ENCODE measurements at regions not wholly inside any gene's neighbourhood (a gene's known extent, or its start where the extent isn't known, plus 50 kb on each side); places are given as distances from the start of the nearest gene placed in this dataset.

DNA sequence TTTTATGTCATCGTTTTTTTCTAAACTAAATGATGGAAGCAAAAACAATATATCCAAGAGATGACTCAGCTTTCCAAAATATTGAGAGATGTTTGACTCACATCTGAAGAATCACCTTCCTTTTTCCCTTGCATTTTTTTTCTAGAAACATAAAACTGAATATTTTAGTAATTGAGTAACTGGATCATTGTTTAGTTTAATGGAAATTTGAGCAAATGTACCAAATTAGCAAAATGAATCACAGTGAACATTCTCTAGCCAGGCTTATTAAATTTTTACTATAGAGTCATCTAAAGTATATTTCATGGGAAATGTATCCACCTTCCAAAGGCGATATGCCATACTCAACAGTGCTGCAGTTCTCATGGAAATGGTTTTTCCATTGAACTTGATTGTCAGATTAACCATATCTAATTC lies 145.5 kb downstream of the TENT5A start:
- ChIA-PET CTCF (no interaction called here), POLR2A (no interaction called here)
- no peak overlapping the region for H3K27ac Mint-ChIP-seq
- no peaks in the 10 kb centered on the region for H3K4me1 Mint-ChIP-seq
- no peaks in the 10 kb centered on the region for H3K36me3 Mint-ChIP-seq
- no peak for ATAC-seq
- no peak for DNase-seq (ENCODE audit: low spot score)
- no peak overlapping the region for H3K4me3 Mint-ChIP-seq
- peaks cover 18% of the 10 kb centered on the region for H3K9me3 Mint-ChIP-seq
- TF ChIP-seq, protein P1, sequence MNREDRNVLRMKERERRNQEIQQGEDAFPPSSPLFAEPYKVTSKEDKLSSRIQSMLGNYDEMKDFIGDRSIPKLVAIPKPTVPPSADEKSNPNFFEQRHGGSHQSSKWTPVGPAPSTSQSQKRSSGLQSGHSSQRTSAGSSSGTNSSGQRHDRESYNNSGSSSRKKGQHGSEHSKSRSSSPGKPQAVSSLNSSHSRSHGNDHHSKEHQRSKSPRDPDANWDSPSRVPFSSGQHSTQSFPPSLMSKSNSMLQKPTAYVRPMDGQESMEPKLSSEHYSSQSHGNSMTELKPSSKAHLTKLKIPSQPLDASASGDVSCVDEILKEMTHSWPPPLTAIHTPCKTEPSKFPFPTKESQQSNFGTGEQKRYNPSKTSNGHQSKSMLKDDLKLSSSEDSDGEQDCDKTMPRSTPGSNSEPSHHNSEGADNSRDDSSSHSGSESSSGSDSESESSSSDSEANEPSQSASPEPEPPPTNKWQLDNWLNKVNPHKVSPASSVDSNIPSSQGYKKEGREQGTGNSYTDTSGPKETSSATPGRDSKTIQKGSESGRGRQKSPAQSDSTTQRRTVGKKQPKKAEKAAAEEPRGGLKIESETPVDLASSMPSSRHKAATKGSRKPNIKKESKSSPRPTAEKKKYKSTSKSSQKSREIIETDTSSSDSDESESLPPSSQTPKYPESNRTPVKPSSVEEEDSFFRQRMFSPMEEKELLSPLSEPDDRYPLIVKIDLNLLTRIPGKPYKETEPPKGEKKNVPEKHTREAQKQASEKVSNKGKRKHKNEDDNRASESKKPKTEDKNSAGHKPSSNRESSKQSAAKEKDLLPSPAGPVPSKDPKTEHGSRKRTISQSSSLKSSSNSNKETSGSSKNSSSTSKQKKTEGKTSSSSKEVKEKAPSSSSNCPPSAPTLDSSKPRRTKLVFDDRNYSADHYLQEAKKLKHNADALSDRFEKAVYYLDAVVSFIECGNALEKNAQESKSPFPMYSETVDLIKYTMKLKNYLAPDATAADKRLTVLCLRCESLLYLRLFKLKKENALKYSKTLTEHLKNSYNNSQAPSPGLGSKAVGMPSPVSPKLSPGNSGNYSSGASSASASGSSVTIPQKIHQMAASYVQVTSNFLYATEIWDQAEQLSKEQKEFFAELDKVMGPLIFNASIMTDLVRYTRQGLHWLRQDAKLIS (CRISPR knock-in tag; IDR thresholded peaks at IDR 0.05; ENCODE audit: borderline replicate concordance): no peak
- TF ChIP-seq TEAD1 (CRISPR knock-in tag; IDR thresholded peaks at IDR 0.05) (no peak), ZNF232 (CRISPR knock-in tag; IDR thresholded peaks at IDR 0.05) (no peak), OVOL2 (CRISPR knock-in tag; IDR thresholded peaks at IDR 0.05; ENCODE audit: borderline replicate concordance) (no peak), PRRX2 (CRISPR knock-in tag; IDR thresholded peaks at IDR 0.05) (no peak), MXD4 (CRISPR knock-in tag; IDR thresholded peaks at IDR 0.05; ENCODE audit: borderline replicate concordance) (no peak), MYBL2 (CRISPR knock-in tag; IDR thresholded peaks at IDR 0.05) (no peak), ZNF263 (CRISPR knock-in tag; IDR thresholded peaks at IDR 0.05; ENCODE audit: low read depth) (no peak), ESRRA (CRISPR knock-in tag; IDR thresholded peaks at IDR 0.05; ENCODE audit: borderline replicate concordance) (no peak)
- TF ChIP-seq, protein P2, sequence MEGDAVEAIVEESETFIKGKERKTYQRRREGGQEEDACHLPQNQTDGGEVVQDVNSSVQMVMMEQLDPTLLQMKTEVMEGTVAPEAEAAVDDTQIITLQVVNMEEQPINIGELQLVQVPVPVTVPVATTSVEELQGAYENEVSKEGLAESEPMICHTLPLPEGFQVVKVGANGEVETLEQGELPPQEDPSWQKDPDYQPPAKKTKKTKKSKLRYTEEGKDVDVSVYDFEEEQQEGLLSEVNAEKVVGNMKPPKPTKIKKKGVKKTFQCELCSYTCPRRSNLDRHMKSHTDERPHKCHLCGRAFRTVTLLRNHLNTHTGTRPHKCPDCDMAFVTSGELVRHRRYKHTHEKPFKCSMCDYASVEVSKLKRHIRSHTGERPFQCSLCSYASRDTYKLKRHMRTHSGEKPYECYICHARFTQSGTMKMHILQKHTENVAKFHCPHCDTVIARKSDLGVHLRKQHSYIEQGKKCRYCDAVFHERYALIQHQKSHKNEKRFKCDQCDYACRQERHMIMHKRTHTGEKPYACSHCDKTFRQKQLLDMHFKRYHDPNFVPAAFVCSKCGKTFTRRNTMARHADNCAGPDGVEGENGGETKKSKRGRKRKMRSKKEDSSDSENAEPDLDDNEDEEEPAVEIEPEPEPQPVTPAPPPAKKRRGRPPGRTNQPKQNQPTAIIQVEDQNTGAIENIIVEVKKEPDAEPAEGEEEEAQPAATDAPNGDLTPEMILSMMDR (IDR thresholded peaks at IDR 0.05): no peak
- TF ChIP-seq, protein P3, sequence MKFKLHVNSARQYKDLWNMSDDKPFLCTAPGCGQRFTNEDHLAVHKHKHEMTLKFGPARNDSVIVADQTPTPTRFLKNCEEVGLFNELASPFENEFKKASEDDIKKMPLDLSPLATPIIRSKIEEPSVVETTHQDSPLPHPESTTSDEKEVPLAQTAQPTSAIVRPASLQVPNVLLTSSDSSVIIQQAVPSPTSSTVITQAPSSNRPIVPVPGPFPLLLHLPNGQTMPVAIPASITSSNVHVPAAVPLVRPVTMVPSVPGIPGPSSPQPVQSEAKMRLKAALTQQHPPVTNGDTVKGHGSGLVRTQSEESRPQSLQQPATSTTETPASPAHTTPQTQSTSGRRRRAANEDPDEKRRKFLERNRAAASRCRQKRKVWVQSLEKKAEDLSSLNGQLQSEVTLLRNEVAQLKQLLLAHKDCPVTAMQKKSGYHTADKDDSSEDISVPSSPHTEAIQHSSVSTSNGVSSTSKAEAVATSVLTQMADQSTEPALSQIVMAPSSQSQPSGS (CRISPR knock-in tag; IDR thresholded peaks at IDR 0.05; ENCODE audit: borderline replicate concordance, low read depth): no peak
- TF ChIP-seq, protein P4, sequence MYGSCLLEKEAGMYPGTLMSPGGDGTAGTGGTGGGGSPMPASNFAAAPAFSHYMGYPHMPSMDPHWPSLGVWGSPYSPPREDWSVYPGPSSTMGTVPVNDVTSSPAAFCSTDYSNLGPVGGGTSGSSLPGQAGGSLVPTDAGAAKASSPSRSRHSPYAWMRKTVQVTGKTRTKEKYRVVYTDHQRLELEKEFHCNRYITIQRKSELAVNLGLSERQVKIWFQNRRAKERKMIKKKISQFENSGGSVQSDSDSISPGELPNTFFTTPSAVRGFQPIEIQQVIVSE (CRISPR knock-in tag; IDR thresholded peaks at IDR 0.05; ENCODE audit: borderline replicate concordance): no peak
- no peaks in the 10 kb centered on the region for H3K27me3 Mint-ChIP-seq (ENCODE audit: low read depth)

DNA sequence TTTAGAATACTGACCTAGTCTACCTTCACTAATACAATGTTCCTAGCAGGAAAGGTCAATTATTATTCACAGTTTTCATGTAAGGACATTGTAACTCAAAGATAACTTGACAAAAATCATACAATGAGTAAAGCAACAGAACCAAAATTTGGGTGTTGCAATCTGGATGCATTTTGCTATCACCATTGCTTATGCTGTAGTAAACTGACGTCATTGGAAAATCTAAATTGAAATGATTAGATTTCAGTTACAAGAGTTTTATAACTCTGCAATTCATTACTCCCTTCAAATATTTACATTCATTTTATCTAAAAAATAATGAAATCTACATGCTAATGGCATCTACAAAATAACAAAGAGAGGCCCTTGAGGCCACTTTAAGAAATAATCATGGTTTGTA lies 147.0 kb downstream of the TENT5A start:
- no peak overlapping the region for H3K27ac Mint-ChIP-seq
- H3K9me3 Mint-ChIP-seq: peaks cover 18% of the 10 kb centered on the region
- DNase-seq (ENCODE audit: low spot score) (no peak), ATAC-seq (no peak)
- ChIA-PET CTCF (no interaction called here), POLR2A (no interaction called here)
- no peaks in the 10 kb centered on the region for H3K36me3 Mint-ChIP-seq
- H3K4me3 Mint-ChIP-seq: no peak overlapping the region
- no peaks in the 10 kb centered on the region for H3K4me1 Mint-ChIP-seq
- H3K27me3 Mint-ChIP-seq (ENCODE audit: low read depth): no peaks in the 10 kb centered on the region
- no peak for TF ChIP-seq ZNF138 (CRISPR knock-in tag; conservative IDR thresholded peaks at IDR 0.05)
- TF ChIP-seq, protein P5, sequence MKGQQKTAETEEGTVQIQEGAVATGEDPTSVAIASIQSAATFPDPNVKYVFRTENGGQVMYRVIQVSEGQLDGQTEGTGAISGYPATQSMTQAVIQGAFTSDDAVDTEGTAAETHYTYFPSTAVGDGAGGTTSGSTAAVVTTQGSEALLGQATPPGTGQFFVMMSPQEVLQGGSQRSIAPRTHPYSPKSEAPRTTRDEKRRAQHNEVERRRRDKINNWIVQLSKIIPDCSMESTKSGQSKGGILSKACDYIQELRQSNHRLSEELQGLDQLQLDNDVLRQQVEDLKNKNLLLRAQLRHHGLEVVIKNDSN (CRISPR knock-in tag; IDR thresholded peaks at IDR 0.05): no peak
- no peak for TF ChIP-seq IRF2 (CRISPR knock-in tag; IDR thresholded peaks at IDR 0.05; ENCODE audit: borderline replicate concordance, low read depth)
- TF ChIP-seq ZNF317 (CRISPR knock-in tag; IDR thresholded peaks at IDR 0.05; ENCODE audit: borderline replicate concordance, low read depth): no peak
- TF ChIP-seq NR3C1 (CRISPR knock-in tag; conservative IDR thresholded peaks at IDR 0.05; ENCODE audit: low read depth): no peak
- TF ChIP-seq ZNF232 (CRISPR knock-in tag; IDR thresholded peaks at IDR 0.05): no peak
- TF ChIP-seq GRHL2 (CRISPR knock-in tag; IDR thresholded peaks at IDR 0.05; ENCODE audit: insufficient replicate concordance, severe bottlenecking): no peak
- TF ChIP-seq, protein P6, sequence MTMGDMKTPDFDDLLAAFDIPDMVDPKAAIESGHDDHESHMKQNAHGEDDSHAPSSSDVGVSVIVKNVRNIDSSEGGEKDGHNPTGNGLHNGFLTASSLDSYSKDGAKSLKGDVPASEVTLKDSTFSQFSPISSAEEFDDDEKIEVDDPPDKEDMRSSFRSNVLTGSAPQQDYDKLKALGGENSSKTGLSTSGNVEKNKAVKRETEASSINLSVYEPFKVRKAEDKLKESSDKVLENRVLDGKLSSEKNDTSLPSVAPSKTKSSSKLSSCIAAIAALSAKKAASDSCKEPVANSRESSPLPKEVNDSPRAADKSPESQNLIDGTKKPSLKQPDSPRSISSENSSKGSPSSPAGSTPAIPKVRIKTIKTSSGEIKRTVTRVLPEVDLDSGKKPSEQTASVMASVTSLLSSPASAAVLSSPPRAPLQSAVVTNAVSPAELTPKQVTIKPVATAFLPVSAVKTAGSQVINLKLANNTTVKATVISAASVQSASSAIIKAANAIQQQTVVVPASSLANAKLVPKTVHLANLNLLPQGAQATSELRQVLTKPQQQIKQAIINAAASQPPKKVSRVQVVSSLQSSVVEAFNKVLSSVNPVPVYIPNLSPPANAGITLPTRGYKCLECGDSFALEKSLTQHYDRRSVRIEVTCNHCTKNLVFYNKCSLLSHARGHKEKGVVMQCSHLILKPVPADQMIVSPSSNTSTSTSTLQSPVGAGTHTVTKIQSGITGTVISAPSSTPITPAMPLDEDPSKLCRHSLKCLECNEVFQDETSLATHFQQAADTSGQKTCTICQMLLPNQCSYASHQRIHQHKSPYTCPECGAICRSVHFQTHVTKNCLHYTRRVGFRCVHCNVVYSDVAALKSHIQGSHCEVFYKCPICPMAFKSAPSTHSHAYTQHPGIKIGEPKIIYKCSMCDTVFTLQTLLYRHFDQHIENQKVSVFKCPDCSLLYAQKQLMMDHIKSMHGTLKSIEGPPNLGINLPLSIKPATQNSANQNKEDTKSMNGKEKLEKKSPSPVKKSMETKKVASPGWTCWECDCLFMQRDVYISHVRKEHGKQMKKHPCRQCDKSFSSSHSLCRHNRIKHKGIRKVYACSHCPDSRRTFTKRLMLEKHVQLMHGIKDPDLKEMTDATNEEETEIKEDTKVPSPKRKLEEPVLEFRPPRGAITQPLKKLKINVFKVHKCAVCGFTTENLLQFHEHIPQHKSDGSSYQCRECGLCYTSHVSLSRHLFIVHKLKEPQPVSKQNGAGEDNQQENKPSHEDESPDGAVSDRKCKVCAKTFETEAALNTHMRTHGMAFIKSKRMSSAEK (CRISPR knock-in tag; IDR thresholded peaks at IDR 0.05; ENCODE audit: borderline replicate concordance): no peak
- TF ChIP-seq CBFB (CRISPR knock-in tag; IDR thresholded peaks at IDR 0.05; ENCODE audit: low read depth): no peak
- TF ChIP-seq NFYB (CRISPR knock-in tag; conservative IDR thresholded peaks at IDR 0.05; ENCODE audit: low read depth): no peak
- no peak for TF ChIP-seq ZNF423 (CRISPR knock-in tag; IDR thresholded peaks at IDR 0.05)
- TF ChIP-seq ESRRA (CRISPR knock-in tag; IDR thresholded peaks at IDR 0.05; ENCODE audit: borderline replicate concordance): no peak
- TF ChIP-seq TEAD1 (CRISPR knock-in tag; IDR thresholded peaks at IDR 0.05): no peak
- TF ChIP-seq, protein P4 (CRISPR knock-in tag; IDR thresholded peaks at IDR 0.05; ENCODE audit: borderline replicate concordance): no peak

Data from WTC11 (cell line).